ENCODE measurements at regions not wholly inside any gene's neighbourhood (a gene's known extent, or its start where the extent isn't known, plus 50 kb on each side); places are given as distances from the start of the nearest gene placed in this dataset.

- TF ChIP-seq CTCF (CRISPR knock-in tag; IDR thresholded peaks at IDR 0.05) (no peak), ZBTB26 (CRISPR knock-in tag; IDR thresholded peaks at IDR 0.05; ENCODE audit: borderline replicate concordance) (no peak), FOXA3 (CRISPR knock-in tag; IDR thresholded peaks at IDR 0.05) (no peak)
Observed at GRCh38 chr22:23496445-23496833, 83.7 kb downstream of the IGLL1 start.
